ENCODE measurements at regions not wholly inside any gene's neighbourhood (a gene's known extent, or its start where the extent isn't known, plus 50 kb on each side); places are given as distances from the start of the nearest gene placed in this dataset.
"Not testable (repeated sequence)": the region's sequence is repeated elsewhere in the genome, so short reads cannot be mapped to it uniquely, and the experiment has no call there.

DNA sequence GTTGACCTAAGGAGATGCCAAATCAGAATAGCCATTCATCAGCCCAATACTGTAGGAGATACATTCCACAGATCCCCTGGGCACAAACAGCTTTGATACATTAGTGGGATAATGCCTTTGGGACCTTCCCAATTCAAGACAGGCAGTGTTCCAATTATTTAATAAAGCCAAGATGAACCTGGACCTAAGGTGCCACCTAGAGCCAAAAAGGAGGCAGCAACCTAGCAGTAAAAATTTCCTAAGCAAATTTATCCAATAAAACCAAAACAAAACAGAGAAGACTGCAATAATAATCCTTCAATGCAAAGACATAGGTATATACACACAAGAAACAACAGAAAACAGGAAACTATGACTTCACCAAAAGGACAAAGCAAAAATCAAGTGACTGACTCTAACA, 253.0 kb downstream of the HINT1 start:
- peak; percentile 33 for DNase-seq (ENCODE audit: low read depth)
- no peak overlapping the region for H3K4me3 ChIP-seq (ENCODE audit: low read length)
- peak; percentile 55 for TF ChIP-seq CTCF (IDR thresholded peaks at IDR 0.05; ENCODE audit: insufficient read depth, low read depth, low read length, missing control alignments)

DNA sequence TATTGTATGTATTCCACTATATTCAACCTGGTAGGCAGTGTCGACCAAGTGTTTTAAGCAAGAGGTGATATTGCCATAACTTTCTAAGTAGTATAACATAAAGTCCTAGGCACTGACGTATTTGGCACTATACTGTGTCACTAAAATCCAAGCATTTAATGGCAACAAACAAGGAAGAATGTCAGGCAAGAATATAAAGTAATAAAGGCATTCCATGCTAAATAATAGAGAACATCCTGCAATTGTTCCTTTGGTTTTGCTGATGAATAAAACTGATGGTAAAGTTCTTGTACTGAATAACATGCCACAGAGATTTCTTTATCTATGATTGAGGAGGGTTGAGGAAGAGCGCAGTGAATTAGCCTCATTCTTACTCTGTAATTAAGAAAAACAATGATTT, 256.9 kb downstream of the HINT1 start:
- no peak for TF ChIP-seq CTCF (IDR thresholded peaks at IDR 0.05; ENCODE audit: insufficient read depth, low read depth, low read length, missing control alignments)
- no peak for DNase-seq (ENCODE audit: low read depth)
- H3K4me3 ChIP-seq (ENCODE audit: low read length), result no peak overlapping the region

- H3K4me3 ChIP-seq (ENCODE audit: low read length), result not testable (repeated sequence)
- DNase-seq (ENCODE audit: low read depth), result peak; percentile 33
These were observed 267.4 kb downstream of the HINT1 start for GRCh38 chr5:130897537-130898195.

DNA sequence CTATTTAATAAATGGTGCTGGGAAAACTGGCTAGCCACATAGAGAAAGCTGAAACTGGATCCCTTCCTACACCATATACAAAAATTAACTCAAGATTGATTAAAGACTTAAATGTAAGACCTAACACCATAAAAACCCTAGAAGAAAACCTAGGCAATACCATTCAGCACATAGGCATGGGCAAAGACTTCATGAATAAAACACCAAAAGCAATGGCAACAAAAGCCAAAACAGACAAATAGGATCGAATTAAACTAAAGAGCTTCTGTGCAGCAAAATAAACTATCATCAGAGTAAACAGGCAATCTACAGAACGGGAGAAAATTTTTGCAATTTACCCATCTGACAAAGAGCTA, 267.9 kb downstream of the HINT1 start:
- H3K4me3 ChIP-seq (ENCODE audit: low read length); DNase-seq (ENCODE audit: low read depth): not testable (repeated sequence)

GRCh38 chr5:130896636-130897035, 268.4 kb downstream of the HINT1 start:
- TF ChIP-seq CTCF (IDR thresholded peaks at IDR 0.05; ENCODE audit: insufficient read depth, low read depth, low read length, missing control alignments), result no peak
- H3K4me3 ChIP-seq (ENCODE audit: low read length), result no peak overlapping the region
- no peak for DNase-seq (ENCODE audit: low read depth)

- no peak for DNase-seq (ENCODE audit: low read depth)
- no peak for TF ChIP-seq CTCF (IDR thresholded peaks at IDR 0.05; ENCODE audit: insufficient read depth, low read depth, low read length, missing control alignments)
- no peak overlapping the region for H3K4me3 ChIP-seq (ENCODE audit: low read length)
These were observed 272.1 kb downstream of the HINT1 start for GRCh38 chr5:130893006-130893405.

DNA sequence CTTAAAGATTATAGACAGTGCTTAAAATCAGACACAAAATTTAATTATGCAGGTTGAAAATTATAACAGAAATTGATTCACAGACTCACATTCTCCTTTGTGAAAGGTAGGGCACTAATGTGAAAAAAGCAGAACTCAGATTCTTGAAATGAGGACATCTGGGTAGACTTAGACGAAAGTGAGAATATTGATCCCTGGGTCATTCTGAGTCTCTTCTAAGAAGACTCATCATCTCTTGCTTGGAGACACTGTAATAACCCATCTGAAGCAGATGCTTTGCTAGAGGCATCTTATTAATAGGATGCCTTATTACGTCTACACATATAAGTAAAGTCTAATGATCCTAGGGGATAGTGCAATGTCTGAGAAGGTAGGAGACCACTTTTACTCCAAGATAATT, 274.4 kb downstream of the HINT1 start:
- no peak overlapping the region for H3K4me3 ChIP-seq (ENCODE audit: low read length)
- no peak for DNase-seq (ENCODE audit: low read depth)
- no peak for TF ChIP-seq CTCF (IDR thresholded peaks at IDR 0.05; ENCODE audit: insufficient read depth, low read depth, low read length, missing control alignments)

DNA sequence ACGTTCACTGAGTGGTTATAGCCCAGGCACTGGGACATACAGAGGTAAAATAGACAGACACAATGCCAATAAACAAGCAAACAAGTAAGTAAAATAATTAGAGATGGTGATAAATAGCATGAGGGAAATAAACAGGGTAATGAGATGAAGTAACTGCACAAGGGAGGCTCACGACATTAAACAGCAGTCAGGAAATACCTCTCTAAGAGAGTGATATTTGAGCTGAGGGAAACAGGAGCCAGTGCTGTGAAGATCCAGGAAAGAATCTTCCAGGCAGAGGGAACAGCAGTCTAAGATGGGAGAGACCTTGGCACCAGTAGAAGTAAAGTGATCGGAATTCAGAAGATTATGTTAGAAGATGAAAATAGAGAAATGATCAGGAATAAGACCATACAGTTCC, 279.4 kb downstream of the HINT1 start:
- DNase-seq (ENCODE audit: low read depth), result no peak
- no peak for TF ChIP-seq CTCF (IDR thresholded peaks at IDR 0.05; ENCODE audit: insufficient read depth, low read depth, low read length, missing control alignments)
- H3K4me3 ChIP-seq (ENCODE audit: low read length), result no peak overlapping the region

Data from epithelial cell of esophagus (primary cell).